Kidney (tissue), 13 donors: ENCODE measurements at regions not wholly inside any gene's neighbourhood (a gene's known extent, or its start where the extent isn't known, plus 50 kb on each side); places are given as distances from the start of the nearest gene placed in this dataset.
A peak's percentile ranks its signal among the peaks of the same experiment; 100 is the strongest.

ENCODE experiments used
- DNase-seq, 5 donors: peaks; one replicate each; pipeline ENCODE4 v3.0.0-alpha.2; 2013 to 2020
- FAIRE-seq: peaks from 2 replicates; lab custom pipeline; 2012; peaks lifted over from hg19 to GRCh38; lab: Jason Lieb, UNC
- H3K27ac ChIP-seq, 2 donors: one replicate each; pipeline ENCODE4 v1.7.0; 2013; ENCODE audit warnings: low read depth in 2 of 2, low read length in 2 of 2, inconsistent platforms in 1 of 2
- H3K27me3 ChIP-seq: one replicate; pipeline ENCODE4 v1.7.1; 2013; ENCODE audit warnings: low read length, inconsistent platforms; ENCODE audit not compliant: control insufficient read depth, insufficient read depth
- H3K36me3 ChIP-seq, 3 donors: one replicate each; pipeline versions ENCODE4 v1.7.0 to v1.7.1; 2013; ENCODE audit warnings: low read length in 3 of 3, control low read depth in 1 of 3, inconsistent platforms in 1 of 3; ENCODE audit not compliant: insufficient read depth in 3 of 3, control insufficient read depth in 2 of 3
- H3K4me1 ChIP-seq, 3 donors: one replicate each; pipeline versions ENCODE4 v1.7.0 to v1.7.1; 2013; ENCODE audit warnings: low read length in 3 of 3, inconsistent platforms in 1 of 3, low read depth in 1 of 3; ENCODE audit not compliant: control insufficient read depth in 2 of 3, insufficient read depth in 2 of 3
- H3K4me3 ChIP-seq, 3 donors: one replicate each; pipeline versions ENCODE4 v1.7.0 to v1.8.1; 2013; ENCODE audit warnings: low read length in 3 of 3, control low read depth in 1 of 3, inconsistent platforms in 1 of 3
- H3K9ac ChIP-seq, 3 donors: one replicate each; pipeline versions ENCODE4 v1.7.0 to v1.7.1; 2013; ENCODE audit warnings: low read length in 3 of 3, control low read depth in 1 of 3, inconsistent platforms in 1 of 3
- H3K9me3 ChIP-seq, 3 donors: one replicate each; pipeline versions ENCODE4 v1.7.0 to v1.7.1; 2013; ENCODE audit warnings: low read length in 3 of 3, control low read depth in 1 of 3, inconsistent platforms in 1 of 3; ENCODE audit not compliant: control insufficient read depth in 2 of 3, insufficient read depth in 1 of 3
- intact Hi-C: fragments of 100-400 bp; cut with DNase I; formaldehyde crosslinking; loops from one replicate; pipeline ENCODE4 v1.11.1; 2022
- TF ChIP-seq, protein P1 (sequence below): IDR thresholded peaks from 3 replicates; pipeline ENCODE4 v1.5.1; 2012; ENCODE audit warnings: mild to moderate bottlenecking, moderate library complexity, borderline replicate concordance; ENCODE audit not compliant: insufficient read depth; ENCODE audit errors: extremely low read depth
- donor health status: control.
- donor health status: control.
- donor health status: control.
- donor health status: control.
- donor health status: control.
- donor health status: DM: yes; HTN: yes; CAD: no.
- donor health status: Normal renal cell carcinoma (clear cell type).

DNA sequence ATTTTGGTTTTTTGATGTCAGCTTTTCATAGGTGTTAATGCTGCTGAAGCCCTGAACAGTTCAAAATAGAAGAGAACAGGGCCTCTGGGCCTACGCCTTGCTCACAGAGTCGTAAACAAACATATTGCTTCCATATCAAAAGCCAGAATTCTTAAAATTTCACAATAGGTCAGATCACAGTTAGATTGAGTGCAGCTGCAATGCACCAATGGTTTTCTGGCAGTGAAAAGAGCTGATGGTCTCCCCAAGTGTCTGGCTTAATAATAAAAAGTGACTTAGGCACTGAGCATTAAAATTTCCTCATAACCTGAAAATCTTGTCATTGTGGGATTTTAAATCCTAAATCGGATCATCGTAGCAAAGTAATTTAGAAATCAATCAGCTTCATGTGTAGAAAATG is 493.0 kb downstream of the CAAP1 start:
- Histone ChIP-seq H3K9ac (no peak overlapping the region), H3K27ac (no peak overlapping the region), H3K4me3 (no peak overlapping the region), H3K4me1 (no peaks in the 10 kb centered on the region), H3K9me3 (no peaks in the 10 kb centered on the region), H3K27me3 (no peaks in the 10 kb centered on the region), H3K36me3 (no peaks in the 10 kb centered on the region)
- TF ChIP-seq, protein P1, sequence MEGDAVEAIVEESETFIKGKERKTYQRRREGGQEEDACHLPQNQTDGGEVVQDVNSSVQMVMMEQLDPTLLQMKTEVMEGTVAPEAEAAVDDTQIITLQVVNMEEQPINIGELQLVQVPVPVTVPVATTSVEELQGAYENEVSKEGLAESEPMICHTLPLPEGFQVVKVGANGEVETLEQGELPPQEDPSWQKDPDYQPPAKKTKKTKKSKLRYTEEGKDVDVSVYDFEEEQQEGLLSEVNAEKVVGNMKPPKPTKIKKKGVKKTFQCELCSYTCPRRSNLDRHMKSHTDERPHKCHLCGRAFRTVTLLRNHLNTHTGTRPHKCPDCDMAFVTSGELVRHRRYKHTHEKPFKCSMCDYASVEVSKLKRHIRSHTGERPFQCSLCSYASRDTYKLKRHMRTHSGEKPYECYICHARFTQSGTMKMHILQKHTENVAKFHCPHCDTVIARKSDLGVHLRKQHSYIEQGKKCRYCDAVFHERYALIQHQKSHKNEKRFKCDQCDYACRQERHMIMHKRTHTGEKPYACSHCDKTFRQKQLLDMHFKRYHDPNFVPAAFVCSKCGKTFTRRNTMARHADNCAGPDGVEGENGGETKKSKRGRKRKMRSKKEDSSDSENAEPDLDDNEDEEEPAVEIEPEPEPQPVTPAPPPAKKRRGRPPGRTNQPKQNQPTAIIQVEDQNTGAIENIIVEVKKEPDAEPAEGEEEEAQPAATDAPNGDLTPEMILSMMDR: no peak
- DNase-seq (peak in 1 of 5 donors; percentile 8), FAIRE-seq (no peak)
- intact Hi-C loops: no loop called here

DNA sequence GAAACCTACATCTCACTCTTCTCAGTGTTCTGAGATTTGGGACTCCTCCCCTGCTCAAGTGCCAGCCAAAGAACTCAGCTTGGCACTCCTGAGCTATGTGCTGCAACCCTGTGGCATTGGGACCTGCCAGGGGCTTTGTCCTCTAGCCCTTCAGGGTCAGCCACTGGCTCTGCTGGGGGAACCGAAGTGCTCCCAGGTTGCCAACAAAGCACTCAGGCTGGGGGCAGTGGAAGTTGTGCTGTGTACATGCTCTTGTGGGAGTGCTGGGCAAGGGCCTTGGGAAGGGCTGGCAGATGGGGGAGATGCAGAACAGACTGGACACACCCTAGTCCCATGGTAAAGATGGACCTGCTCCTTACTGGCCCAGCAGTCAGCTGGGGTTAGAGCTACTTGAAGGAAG is 498.6 kb downstream of the CAAP1 start:
- DNase-seq: no peak
- H3K36me3 ChIP-seq: no peaks in the 10 kb centered on the region
- TF ChIP-seq, protein P1: no peak
- FAIRE-seq: no peak
- no peaks in the 10 kb centered on the region for H3K27me3 ChIP-seq
- H3K27ac ChIP-seq: no peak overlapping the region
- H3K9me3 ChIP-seq: peaks cover 0 to under 1% (median 0%) of the 10 kb centered on the region in 3 donors
- intact Hi-C loops: no loop called here
- no peak overlapping the region for H3K9ac ChIP-seq
- H3K4me3 ChIP-seq: no peak overlapping the region
- H3K4me1 ChIP-seq: no peaks in the 10 kb centered on the region

DNA sequence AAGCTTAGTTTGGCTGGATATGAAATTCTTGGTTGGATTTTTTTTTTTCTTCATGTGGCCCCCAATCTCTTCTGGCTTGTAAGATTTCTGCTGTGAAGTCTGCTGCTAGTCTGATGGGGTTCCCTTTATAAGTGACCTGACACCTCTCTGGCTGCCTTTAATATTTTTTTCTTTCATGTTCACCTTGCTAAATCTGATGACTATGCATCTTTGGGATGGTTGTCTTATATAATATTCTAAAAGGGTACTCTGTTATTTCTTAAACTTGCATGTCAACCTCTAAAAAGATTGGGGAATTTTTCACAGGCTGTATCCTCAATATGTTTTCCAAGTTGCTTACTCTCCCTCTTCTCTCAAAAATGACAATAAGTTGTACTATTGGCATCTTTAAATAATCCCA is 500.0 kb downstream of the CAAP1 start:
- no peak overlapping the region for H3K9ac ChIP-seq
- intact Hi-C loops: no loop called here
- no peak overlapping the region for H3K27ac ChIP-seq
- H3K4me3 ChIP-seq: no peak overlapping the region
- TF ChIP-seq, protein P1: no peak
- no peak for DNase-seq
- H3K4me1 ChIP-seq: no peaks in the 10 kb centered on the region
- H3K36me3 ChIP-seq: no peaks in the 10 kb centered on the region
- H3K27me3 ChIP-seq: no peaks in the 10 kb centered on the region
- H3K9me3 ChIP-seq: peaks cover 0 to 5% (median 0%) of the 10 kb centered on the region in 3 donors
- no peak for FAIRE-seq

DNA sequence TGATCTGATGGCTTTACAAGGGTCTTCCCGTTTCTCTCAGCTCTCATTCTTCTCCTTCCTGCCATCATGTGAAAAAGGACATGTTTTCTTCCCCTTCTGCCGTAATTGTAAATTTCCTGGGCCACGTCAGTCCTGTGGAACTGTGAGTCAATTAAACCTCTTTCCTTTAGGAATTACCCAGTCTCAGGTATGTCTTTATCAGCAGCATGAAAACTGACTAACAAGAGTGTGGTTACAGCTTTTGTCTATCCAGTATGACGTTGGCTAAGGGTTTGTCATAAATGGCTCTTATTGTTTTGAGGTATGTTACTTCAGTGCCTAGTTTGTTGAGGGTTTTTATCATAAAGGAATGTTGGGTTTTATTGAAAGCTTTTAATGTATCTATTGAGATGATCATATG is 501.6 kb downstream of the CAAP1 start:
- peaks cover 0 to 5% (median 0%) of the 10 kb centered on the region in 3 donors for H3K9me3 ChIP-seq
- H3K27ac ChIP-seq: no peak overlapping the region
- no peaks in the 10 kb centered on the region for H3K4me1 ChIP-seq
- H3K36me3 ChIP-seq: no peaks in the 10 kb centered on the region
- TF ChIP-seq, protein P1: no peak
- no peak for FAIRE-seq
- no peak for DNase-seq
- no peaks in the 10 kb centered on the region for H3K27me3 ChIP-seq
- no peak overlapping the region for H3K4me3 ChIP-seq
- intact Hi-C loops: no loop called here
- H3K9ac ChIP-seq: no peak overlapping the region
